CD4-positive, alpha-beta T cell treated with Interleukin-4 for 4 hours (primary cell): ENCODE measurements at regions not wholly inside any gene's neighbourhood (a gene's known extent, or its start where the extent isn't known, plus 50 kb on each side); places are given as distances from the start of the nearest gene placed in this dataset.
A peak's percentile ranks its signal among the peaks of the same experiment; 100 is the strongest.

ENCODE experiments used
- DNase-seq: peaks from one replicate; pipeline ENCODE4 v3.0.0-alpha.2; 2020

DNA sequence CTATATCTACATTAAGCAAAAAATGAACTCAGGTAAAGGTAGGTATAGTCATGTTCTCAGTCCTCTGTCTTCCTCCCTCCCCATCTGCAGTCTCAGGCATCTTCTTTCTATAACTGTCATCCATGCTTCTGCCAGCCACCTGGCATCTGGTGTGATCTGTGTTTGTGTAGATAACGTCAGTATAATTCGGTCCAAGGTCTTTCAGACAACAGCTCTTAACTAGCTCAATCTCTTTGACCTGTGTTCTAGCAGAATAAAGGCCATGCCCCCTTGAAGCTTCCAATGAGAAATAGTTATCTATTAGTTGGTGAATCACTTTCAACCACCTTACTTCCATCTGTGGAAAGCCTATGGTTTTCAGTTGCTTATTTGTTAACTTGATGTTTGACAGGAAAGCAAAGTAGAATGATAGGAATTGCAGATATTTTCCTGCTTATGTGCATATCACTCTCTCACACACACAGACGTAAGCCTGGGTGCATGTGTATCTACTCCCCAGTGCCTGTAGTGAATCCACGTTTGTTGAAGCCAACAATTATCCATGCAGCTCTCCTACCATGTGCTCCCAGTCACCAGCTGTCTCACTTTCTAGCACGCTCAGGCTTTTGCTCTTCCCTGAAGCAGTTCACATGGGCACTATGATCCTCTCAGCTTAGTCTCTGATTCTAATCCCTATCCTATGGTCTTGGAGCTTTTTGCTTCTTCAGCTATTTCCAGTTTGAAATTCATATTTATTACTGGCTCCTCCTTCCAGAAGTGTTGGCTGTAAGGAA is 433.7 kb upstream of the MANEA start:
- no peak for DNase-seq

DNA sequence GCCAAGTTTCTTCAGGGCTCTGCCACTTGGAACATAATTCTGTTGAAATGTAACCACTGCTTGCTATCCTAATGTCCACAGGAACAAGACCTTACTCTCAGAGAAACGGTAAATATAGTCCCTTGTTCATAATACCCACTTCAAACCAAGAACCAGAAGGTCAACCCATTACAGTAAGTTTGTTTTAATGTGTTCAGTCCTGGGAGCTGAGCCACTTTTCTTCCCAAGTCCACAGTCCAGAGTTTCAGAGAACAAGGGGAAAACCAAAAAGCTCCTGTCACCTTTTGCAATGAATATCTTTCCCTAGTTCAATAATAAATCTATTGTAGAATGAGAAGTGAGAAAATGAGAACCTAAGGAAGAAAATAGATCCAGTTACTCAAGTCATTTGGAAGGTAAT is 431.9 kb upstream of the MANEA start:
- no peak for DNase-seq

DNA sequence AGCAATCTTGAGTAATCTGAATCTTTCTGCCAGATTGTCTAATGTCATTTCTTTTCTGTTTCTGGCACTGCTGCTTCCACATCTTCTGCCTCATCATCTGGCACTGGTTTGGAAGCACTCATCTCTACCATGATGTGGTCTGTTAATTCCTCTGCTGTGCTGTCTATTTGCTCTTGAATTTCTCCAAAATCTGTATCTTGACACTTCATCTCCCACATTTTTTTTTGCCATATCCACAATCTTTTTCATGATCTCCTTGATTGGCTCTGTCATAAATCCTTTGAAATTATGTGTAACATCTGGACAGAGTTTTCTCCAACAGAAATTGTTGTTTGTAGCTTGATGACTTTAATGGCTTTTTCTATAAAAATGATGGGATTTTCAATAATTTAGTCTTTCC is 417.8 kb upstream of the MANEA start:
- no peak for DNase-seq

DNA sequence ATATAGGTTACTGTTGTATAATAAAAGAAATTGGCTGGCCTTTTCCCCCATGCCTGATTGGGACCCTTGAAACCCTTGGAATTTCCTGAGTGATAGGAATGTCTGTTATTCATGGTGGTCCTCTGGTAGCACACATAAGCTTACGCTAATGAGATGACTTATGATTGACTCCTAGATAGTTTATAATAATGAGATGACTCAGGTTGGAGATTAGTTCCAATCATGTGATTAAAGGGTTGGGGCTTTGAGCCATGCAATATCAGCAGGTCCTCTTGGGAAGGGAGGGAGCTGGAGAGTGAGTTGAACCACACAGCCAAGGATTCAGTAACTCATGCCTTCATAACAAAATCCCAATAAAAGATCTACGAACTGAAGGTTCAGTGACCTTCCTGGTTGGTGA is 407.6 kb upstream of the MANEA start:
- no peak for DNase-seq

DNA sequence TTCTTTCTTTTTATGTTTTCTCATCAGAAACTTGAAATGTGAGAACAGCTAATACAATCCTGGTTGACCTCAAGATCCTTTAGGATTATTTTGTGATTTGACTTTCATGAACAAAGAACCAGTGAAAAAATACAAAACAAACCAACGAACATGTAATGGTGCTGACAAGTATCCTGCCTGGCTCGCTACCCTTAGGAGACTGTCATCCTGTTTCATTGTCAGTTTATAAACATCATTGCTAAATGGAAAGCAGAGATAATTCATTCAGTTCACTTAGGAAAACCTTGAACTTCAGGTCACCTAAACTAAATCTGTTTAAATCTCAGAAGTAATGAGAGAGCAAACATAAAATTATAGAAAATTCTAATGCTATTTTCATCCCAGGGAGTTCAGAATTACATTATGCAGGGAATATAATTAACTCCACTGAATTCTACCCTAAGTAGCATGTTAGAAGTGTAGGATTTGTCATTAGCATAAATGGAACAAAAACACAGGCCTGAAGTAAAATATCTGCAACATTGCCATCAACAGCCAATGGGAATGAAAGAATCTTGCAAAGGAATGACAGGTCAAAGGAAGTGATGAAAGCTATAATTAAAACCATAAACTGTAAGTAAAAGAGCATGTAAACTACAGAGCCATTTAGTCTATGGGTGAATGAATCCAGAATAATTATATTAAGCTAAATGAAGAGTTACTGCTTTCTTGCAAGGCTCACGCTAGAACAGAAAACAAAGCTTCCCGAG is 401.2 kb upstream of the MANEA start:
- DNase-seq: no peak

DNA sequence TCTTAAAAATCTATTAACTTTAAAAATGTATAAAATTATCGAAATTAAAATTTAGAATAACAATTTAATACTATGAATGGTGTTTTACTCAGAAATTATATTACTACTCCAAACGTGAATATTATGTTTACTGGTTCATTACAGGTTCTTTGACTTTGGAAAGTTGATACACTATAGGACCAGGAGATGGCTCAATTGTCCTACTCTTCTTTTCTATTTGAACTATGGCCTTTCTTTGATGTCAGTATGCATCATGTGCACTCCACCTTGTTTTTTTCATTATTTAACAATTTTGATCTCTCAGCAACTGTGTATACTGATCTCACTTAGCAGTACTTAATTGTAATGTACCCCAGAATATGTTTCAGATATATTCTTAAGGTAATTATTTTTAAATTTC is 391.5 kb upstream of the MANEA start:
- no peak for DNase-seq

DNA sequence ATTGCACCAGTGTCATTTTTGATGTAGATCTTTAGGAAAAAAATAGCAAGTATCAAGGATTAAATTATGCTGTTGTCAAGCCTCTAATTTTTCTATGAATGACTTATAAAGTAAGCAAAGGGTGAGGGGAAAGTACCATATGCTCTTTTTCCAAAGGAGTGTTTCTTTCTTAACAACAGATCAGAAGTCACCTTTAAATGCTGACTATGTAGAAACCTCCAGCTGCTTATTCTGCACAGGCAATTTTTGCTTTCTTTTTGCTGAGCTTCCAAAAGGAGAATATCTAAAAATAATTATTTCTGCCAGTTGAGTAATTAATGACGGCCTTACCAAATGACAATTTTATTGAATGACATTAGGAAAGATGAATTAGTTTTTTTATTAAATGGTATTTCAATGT is 390.6 kb upstream of the MANEA start:
- DNase-seq: no peak

DNA sequence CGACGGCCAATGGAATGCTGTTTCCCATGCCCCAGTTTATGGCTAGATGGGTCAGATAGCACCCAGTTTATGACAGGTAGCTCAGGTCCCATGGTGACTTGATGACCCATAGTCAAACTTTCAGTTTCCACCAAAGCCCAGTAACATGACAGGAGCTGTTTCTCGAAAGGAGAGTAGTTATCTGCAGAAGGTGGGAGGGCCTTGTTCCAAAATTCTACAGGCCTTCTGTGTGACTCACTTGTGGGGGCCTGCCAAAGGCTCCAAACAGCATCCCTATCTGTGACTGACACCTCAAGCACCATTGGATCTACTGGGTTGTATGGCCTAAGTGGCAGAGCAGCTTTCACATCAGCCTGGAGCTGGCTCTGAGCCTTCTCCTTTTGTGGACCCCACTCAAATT is 379.7 kb upstream of the MANEA start:
- DNase-seq: no peak

DNA sequence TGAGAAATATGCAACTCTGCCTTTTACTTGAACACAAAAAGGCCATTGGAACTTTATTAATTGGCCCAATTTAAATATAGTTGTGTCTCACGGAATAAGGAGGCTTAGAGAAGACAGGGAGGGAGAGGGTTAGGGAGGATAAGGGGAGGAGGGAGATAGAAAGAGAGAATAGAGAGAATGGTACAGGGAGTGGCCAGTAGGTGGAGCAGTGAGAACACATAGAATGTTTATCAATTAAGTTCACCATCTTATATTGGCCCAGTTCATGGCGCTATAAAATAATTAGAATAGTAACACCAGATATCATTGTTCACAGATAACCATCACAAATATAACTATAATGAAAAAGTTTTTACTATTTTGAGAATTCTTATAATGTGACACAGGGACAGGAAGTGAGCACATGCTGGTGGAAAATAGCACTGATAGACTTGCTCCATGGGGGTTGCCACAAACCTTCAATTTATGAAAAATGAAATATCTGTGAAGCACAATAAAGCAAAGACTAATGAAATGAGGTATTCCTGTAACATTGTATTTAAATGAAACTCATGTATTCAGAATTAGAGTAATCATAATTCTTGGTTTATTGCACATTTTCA is 374.1 kb upstream of the MANEA start:
- peak; percentile 3 for DNase-seq

DNA sequence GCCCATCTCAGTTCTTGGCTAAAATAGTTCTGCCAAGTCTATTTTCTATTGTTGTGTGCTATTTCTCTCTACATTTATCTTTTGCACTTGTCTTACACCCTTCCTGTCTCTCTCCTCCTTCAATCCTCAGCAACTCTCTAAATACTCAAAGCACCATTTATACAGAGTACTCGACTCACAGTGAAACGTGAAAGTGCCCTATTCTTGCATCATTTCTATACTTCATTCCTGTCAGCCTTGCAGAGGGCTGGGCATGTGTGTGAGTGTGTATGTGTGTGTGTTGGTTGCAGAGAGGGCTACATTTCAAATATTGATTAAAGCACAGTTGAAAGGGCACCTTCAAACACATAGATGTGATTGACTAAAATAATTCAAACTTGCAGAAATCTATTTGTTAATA is 373.2 kb upstream of the MANEA start:
- no peak for DNase-seq

DNA sequence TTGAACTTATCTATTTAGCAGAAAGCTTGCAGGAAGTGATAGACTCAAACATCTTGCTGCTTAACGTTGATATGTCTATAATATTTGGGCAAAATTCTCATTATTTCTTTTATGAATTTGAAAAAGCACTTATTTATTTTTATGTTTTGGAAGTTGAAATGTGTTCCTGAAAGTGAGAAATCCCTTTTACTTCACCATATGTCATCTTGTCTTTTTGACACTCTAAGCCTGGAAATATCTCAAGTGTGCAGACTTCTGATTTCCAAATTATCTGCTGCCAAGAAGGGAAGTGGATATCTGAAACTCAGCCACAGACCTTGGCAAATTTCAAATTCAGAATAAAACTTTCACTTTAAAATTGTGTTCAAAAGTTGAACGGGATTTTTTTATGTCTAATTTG is 368.7 kb upstream of the MANEA start:
- no peak for DNase-seq

DNA sequence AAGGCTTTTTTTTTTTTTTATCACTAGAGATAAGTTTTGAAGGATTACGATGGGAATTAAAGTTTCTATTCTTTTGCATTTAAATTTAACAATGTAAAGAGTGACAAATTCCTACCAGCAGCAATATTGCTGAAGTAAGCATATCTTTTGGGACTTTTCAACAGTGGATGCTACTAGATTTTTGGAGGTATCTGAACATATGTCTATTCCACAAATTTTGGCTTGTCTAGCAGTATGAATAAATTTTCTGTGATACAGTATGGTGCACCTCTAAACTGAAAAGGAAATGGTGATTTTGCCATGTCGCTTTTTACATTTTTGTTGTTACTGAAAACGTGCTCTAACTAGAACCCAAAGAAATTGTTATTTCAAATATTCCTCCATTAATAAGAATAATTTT is 368.3 kb upstream of the MANEA start:
- DNase-seq: no peak

DNA sequence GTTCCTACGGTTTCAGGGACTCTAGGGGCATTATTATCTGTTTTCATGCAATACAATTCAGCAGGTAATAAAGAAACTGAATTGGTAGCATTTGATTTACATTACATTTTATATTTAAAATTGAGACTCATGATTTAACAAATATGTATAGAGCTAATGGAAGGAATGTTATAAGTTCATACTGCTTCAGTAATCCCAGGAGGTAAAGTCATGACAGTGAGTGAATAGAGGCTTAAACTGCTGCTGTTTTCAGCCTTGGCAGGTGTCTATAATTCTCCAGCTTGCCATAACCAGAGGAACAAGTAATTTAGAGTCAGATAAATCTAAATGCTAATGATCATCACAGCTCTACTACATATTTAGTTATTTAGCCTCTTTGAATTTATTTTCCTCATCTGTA is 360.8 kb upstream of the MANEA start:
- no peak for DNase-seq

DNA sequence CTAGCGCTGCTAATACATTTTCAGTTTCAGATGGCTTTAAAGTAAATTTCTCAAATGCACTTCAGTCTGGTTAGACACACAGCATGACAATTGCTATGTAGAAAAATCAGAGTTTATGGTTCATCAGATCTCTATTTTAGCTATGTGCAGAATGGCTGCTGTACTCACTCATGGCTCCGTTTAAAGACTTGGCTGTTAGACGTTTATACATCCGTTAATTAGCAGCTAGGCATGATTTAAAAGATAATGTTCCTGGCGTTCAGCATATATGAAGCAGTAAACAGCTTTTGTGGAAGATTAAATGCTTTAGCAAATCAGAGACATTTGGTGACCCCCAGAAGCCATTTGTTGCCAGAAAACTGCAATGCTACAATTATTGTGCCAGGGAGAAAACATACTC is 350.0 kb upstream of the MANEA start:
- no peak for DNase-seq

DNA sequence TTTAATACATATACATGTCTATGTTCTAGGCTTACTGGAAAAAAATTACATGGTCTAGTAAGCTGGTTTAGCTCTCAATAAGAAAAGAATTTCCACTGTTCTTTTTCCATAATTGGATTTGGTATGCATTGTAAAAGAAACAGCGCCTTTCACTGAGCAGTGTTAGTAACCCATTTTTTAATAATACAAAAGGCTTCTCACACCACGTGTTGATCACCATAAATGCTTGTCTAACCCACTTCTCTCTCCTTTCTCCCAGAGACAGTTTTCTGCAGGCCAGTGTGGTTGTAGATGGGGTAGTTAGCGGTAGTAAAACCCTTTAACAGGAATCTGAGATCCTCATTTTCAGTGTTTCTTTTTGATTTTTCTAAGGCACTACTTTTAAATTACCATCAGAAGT is 348.7 kb upstream of the MANEA start:
- no peak for DNase-seq

DNA sequence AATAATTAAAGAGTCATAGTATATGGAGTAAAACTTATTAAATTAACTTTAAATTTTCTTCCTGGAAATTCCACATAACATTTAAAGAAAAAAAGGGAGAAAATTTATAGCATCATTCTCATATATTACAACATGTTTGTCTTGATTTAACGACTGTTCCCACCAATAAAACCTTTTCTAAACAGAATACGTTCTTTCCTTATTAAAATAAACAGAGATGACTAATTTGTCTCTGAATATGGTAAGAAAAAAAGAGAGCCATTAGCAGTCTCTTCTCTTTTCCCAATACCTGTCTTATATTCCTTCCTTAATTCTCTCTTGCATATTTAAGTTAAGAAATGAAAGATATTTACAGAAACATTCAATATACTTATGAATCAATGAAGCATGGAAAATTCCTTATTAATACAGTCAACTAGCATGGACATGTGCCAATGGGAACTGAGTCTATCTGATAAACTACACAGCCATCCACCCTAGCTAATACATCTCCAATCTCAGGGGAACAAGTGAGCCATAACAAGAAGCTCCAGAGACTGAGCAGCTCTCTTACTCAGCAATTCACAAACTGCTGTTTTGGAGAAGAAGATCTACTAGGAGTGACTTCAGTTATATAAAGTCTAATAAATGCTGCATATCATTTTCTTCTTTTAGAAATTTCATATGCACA is 347.1 kb upstream of the MANEA start:
- no peak for DNase-seq

DNA sequence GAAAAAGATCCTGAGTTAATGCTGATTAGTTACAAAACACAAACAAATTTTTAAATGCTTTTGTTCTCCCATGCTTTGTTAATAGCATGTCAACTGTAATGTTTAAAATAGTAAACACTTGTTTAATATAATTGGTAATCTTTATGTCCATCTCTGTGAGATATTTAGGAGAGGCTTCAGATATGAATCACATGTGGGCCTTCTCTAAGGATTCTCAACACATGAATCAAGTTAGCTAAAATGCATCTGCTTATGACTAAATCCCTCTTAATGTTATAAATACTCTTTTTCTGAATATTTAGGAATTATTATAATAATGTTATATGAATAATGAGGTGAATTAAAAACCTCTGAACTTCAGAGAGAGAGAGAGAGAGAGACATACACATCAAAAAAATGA is 345.9 kb upstream of the MANEA start:
- no peak for DNase-seq

DNA sequence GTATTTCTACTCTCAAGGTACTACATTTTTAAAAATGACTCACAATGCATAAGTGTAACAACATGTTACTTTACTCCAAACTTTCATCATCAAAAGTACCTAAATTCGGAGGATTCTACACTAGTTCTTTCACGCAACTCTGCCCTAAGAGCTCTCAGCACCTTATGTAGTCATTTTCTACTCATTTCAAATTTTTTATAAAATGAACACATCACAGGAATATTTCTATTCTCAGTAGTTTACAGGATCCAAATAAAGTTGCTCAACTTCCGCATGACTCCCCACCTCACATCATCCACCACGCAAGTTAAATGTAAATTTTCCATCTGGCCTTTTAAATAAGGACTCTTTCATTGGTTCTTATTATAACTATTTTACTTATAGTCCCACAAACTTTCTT is 344.9 kb upstream of the MANEA start:
- no peak for DNase-seq

DNA sequence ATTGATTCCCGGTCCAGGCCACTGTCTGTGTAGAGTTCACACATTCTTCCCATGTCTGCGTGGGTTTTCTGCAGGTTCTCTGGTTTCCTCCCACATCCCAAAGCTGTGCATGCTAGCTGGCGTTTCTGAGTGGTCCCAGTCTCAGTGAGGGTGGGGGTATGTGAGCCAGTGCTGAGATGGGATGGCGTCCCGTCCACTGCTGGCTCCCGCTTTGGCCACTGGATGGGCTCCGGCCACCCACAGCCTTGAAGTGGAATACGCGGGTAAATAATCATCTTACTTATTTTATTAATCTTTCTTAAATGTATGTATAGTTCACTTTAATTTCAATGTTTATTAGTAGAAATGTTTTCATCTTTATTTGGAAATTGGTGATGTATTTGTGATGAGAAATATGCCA is 343.5 kb upstream of the MANEA start:
- DNase-seq: no peak

DNA sequence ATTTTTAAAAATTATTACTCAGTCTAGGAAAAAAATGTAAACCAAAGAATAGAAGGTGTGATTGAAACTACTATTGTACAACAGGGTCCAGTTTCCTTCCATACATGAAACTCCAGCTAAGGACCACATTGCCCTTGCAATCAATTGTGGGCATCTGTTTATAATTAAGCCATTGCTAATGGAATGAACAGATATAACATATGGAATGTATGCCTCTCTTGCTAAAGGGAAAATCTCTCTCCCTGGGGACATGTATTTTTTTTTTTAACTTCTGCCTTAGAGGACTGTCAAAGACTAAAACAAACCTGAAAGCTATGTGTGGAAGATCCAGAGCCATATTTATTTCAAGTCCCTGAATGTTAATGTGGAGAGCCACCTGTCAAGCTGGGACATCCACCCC is 336.8 kb upstream of the MANEA start:
- DNase-seq: no peak

DNA sequence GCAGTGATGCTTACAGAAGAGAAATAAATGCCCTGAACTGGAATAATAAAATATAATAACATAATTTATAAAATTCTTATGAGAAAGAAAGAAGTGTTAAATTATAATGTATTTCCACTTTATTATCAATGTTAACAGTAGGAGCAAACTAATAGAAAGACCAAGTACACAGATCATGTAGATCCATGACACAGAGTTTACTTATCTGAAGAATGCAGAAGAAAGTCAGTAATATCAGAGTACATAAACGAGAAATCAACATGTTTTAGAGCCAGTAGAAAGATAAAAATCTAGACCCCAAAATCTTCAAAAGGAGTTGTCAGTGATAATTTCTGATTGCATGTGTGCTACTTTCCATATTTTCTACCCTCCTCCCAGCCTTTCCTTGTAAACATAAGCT is 334.8 kb upstream of the MANEA start:
- DNase-seq: no peak

DNA sequence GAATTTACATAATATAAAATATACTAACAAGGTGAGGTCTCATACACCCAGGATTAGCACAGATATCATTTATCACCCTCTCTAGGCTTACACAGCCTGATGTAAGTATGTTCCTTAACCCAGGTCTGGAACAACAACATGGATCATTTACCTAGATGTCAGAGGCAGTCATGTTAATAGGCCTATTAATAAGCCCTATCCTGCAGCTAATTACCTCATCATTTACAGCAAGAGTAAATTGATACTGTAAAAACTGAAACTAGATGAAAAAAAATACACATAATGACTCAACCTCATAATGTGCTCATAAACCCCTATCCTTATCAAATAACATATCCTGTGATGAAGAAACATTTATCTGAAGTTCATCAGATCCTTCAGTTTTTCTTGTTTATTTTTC is 334.3 kb upstream of the MANEA start:
- no peak for DNase-seq

DNA sequence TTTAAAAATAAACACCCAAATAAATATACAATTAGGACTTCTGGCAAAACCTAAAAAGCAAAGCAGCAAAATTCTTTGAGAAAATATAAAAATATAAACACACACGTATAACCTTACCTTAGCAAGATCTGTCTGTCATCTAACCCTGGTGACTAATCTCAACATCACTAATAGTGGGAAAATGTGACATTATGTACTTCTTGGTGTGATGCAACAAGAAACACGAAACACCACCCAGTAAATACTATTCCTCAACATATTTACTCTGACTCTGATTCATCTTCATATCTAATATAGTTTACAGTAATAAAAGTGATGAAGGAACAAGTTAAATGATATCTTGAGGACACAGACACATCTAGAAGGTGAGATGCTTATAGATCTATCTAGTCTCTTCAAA is 332.6 kb upstream of the MANEA start:
- DNase-seq: no peak

DNA sequence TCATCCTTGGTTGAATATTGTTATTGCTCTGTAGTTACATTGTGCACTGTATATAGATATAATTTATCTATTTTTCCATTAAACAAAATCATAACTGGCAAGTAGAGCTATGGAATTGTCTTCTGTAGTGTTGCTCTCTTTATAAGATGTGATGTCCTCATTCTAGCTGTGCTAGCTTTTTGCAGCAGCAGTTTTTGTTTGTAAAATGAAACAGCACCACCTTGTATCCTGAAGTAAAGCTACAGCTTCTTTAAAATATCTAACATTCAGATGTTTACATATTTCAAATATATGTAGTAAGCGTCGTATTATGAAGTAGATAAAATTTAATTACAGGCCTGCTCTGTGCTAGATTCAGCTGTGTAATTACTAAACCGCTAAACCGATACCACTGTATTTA is 328.8 kb upstream of the MANEA start:
- no peak for DNase-seq
